Esophagus squamous epithelium (tissue), 4 donors: ENCODE measurements at regions not wholly inside any gene's neighbourhood (a gene's known extent, or its start where the extent isn't known, plus 50 kb on each side); places are given as distances from the start of the nearest gene placed in this dataset.

ENCODE experiments used
- CTCF ChIP-seq, 6 experiments: fragments of 450-650 bp in 4 of 6; fragments of 200-600 bp in 2 of 6; sonication (generic) in 2 of 6; IDR thresholded peaks; one replicate each; pipeline ENCODE4 v1.5.1; 2016 to 2019; ENCODE audit warnings: antibody characterized with exemption in 6 of 6, mild to moderate bottlenecking in 4 of 6, moderate library complexity in 4 of 6
- POLR2A ChIP-seq, 4 donors: fragments of 450-650 bp; IDR thresholded peaks; one replicate each; pipeline ENCODE4 v1.6.1; 2017; ENCODE audit warnings: antibody characterized with exemption in 4 of 4, mild to moderate bottlenecking in 4 of 4, moderate library complexity in 3 of 4

GRCh38 chr4:167492007-167492406, 257.7 kb upstream of the SPOCK3 start:
- TF ChIP-seq CTCF (IDR thresholded peaks at IDR 0.05), result no peak
- TF ChIP-seq POLR2A (IDR thresholded peaks at IDR 0.05), result no peak
